LNCAP (cell line): ENCODE measurements at regions not wholly inside any gene's neighbourhood (a gene's known extent, or its start where the extent isn't known, plus 50 kb on each side); places are given as distances from the start of the nearest gene placed in this dataset.

ENCODE experiments used
- CTCF ChIP-seq: fragments of 450-650 bp; IDR thresholded peaks from 2 replicates; pipeline ENCODE4 v1.5.1; 2017; ENCODE audit warnings: mild to moderate bottlenecking

DNA sequence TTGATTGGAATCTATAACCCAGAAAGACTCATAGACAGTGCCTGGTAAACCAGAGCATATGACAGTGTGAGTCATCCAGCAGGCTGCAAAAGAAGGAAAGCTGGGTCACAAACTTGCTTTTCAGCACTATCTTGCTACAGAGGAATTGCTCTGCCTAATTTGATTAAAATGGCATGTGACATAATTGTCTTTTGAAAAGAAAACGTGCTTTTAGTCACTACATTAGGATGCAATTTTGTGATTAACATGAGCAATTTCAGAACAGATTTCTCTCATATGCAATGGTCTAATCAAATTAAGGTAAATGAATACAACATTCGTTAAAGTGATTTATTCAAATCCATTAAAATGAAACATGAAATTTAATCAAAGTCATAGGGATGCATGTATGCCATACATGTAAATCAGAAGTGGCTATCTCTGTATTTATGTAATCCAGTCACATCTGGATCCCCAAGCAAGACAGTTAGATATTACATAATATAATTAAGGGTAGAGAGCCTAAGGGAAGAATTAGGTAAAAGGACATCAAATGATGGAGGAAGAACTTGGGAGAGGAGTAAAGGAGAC is 400.0 kb upstream of the HTR1E start:
- TF ChIP-seq CTCF, result no peak

DNA sequence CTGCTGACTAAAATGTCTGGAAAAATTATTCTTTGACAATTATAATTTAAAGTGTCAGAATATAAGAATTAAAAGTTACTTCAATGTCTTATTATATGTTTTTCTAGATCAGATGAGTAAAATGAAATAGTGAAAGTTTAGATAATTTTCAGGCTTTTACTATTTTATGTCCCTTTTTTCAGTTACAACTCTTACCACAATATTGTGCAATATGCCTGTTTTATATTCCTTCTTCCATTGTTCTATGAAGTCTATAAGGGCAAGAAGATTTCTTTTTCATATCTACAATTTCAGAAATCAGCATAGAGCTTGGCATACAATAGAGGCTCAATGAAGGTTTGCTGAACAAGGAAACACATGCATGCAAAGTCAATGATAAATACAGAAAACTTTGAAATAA is 401.2 kb upstream of the HTR1E start:
- TF ChIP-seq CTCF, result no peak

GRCh38 chr6:86535100-86535499 is 402.2 kb upstream of the HTR1E start:
- no peak for TF ChIP-seq CTCF

GRCh38 chr6:86529635-86530034 is 407.7 kb upstream of the HTR1E start:
- TF ChIP-seq CTCF, result no peak

GRCh38 chr6:86526238-86526637 is 411.1 kb upstream of the HTR1E start:
- TF ChIP-seq CTCF, result no peak

DNA sequence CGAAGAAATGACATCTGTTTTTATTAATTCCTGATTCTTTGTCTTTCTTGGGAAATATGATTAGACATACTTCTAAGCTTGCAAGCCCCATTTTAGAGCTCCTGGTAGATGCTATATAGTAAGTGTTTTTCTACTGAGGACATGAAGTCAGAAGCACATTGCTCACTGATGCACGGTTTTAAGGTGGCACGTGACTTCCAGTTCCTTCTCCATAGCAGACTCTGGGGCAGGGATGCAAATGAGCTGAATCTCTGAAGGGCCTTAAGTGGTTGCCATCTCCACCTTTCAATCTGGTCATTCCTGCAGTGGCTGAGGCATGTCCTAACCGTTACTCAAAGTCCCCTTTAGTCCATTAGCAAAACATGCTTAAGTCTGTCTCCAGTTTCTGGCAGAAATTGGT is 421.2 kb upstream of the HTR1E start:
- no peak for TF ChIP-seq CTCF

GRCh38 chr6:86511962-86512361 is 425.4 kb upstream of the HTR1E start:
- TF ChIP-seq CTCF, result no peak

- no peak for TF ChIP-seq CTCF
Observed at GRCh38 chr6:86508230-86508629, 429.1 kb upstream of the HTR1E start.
